KMS-11 (cell line): ENCODE measurements at regions not wholly inside any gene's neighbourhood (a gene's known extent, or its start where the extent isn't known, plus 50 kb on each side); places are given as distances from the start of the nearest gene placed in this dataset.

Experiments used
- H2AFZ ChIP-seq: fragments of 200-600 bp; sonication (generic); 2 replicates; pipeline ENCODE4 v1.6.1; 2016; ENCODE audit warnings: antibody characterized with exemption, mixed run types, low read depth
- H3K27ac ChIP-seq: fragments of 200-600 bp; sonication (generic); 2 replicates; pipeline ENCODE4 v1.6.1; 2016; ENCODE audit warnings: mild to moderate bottlenecking, mixed run types
- H3K27me3 ChIP-seq: fragments of 200-600 bp; sonication (generic); 2 replicates; pipeline ENCODE4 v1.6.1; 2017; ENCODE audit warnings: mild to moderate bottlenecking, low read depth, mixed run types, moderate library complexity; ENCODE audit not compliant: insufficient read depth
- H3K36me3 ChIP-seq: fragments of 200-600 bp; sonication (generic); 2 replicates; pipeline ENCODE4 v1.6.1; 2017; ENCODE audit warnings: mild to moderate bottlenecking, mixed run types; ENCODE audit not compliant: insufficient read depth
- H3K4me1 ChIP-seq: fragments of 200-600 bp; sonication (generic); 2 replicates; pipeline ENCODE4 v1.6.1; 2016; ENCODE audit warnings: mild to moderate bottlenecking, low read depth, mixed run types; ENCODE audit not compliant: poor library complexity, severe bottlenecking
- H3K4me2 ChIP-seq: fragments of 200-600 bp; sonication (generic); 2 replicates; pipeline ENCODE4 v1.7.0; 2016; ENCODE audit warnings: mild to moderate bottlenecking, mixed run types
- H3K4me3 ChIP-seq: fragments of 200-600 bp; sonication (generic); IDR thresholded peaks from 2 replicates; pipeline ENCODE4 v1.6.1; 2017; ENCODE audit warnings: low read depth, low read length, mixed read lengths; ENCODE audit not compliant: insufficient read depth
- H3K79me2 ChIP-seq: fragments of 200-600 bp; sonication (generic); 2 replicates; pipeline ENCODE4 v1.6.1; 2016; ENCODE audit warnings: low read depth, mixed run types; ENCODE audit not compliant: insufficient read depth
- H3K9ac ChIP-seq: fragments of 200-600 bp; sonication (generic); 2 replicates; pipeline ENCODE4 v1.6.1; 2016; ENCODE audit warnings: mild to moderate bottlenecking, mixed run types
- H4K20me1 ChIP-seq: fragments of 200-600 bp; sonication (generic); 2 replicates; pipeline ENCODE4 v1.6.1; 2016; ENCODE audit warnings: mild to moderate bottlenecking, mixed run types; ENCODE audit not compliant: insufficient read depth
- TF ChIP-seq, protein P1 (sequence below): fragments of 200-600 bp; sonication (generic); conservative IDR thresholded peaks from 2 replicates; pipeline ENCODE4 v1.6.1; 2017; ENCODE audit warnings: low read depth, mild to moderate bottlenecking, antibody characterized with exemption, low read length, moderate library complexity, mixed read lengths

DNA sequence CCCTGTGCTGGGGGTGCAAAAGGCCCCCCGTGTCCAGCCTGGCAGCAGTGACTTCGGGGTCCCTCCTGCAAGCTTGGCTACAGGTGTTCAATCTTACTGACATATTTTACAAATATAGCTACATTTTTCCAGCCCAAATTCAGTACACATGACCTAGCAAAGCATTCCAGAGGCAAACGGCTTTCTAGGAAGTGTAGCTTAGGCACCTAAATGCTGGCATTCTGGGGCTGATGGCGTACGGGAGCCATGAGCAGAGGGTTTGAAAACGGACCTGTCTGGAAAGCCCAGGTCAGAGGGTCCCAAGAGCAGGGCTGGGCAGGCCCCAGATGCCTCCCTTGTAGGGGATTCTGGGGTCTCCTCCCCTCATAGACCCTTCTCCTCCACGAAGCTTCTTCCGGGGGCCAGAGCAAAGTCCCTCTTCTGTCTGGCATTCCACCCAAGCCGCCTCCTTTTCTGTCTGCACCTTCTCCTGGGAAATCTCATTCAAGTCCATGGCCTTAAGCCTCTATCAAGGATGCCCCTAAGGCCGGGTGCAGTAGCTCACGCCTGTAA, 63.3 kb upstream of the ASAP2 start:
- Histone ChIP-seq H3K4me1 (peaks cover 4% of the 10 kb centered on the region), H3K79me2 (no peaks in the 10 kb centered on the region), H3K36me3 (no peaks in the 10 kb centered on the region), H3K4me2 (peak overlapping the region; percentile 61), H3K9ac (no peak overlapping the region; the same call in 1 of the 2 replicates), H4K20me1 (no peaks in the 10 kb centered on the region), H2AFZ (peak overlapping the region; percentile 51), H3K27ac (no peak overlapping the region), H3K4me3 (no peak overlapping the region), H3K27me3 (no peaks in the 10 kb centered on the region)
- TF ChIP-seq, protein P1, sequence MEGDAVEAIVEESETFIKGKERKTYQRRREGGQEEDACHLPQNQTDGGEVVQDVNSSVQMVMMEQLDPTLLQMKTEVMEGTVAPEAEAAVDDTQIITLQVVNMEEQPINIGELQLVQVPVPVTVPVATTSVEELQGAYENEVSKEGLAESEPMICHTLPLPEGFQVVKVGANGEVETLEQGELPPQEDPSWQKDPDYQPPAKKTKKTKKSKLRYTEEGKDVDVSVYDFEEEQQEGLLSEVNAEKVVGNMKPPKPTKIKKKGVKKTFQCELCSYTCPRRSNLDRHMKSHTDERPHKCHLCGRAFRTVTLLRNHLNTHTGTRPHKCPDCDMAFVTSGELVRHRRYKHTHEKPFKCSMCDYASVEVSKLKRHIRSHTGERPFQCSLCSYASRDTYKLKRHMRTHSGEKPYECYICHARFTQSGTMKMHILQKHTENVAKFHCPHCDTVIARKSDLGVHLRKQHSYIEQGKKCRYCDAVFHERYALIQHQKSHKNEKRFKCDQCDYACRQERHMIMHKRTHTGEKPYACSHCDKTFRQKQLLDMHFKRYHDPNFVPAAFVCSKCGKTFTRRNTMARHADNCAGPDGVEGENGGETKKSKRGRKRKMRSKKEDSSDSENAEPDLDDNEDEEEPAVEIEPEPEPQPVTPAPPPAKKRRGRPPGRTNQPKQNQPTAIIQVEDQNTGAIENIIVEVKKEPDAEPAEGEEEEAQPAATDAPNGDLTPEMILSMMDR, result no peak

DNA sequence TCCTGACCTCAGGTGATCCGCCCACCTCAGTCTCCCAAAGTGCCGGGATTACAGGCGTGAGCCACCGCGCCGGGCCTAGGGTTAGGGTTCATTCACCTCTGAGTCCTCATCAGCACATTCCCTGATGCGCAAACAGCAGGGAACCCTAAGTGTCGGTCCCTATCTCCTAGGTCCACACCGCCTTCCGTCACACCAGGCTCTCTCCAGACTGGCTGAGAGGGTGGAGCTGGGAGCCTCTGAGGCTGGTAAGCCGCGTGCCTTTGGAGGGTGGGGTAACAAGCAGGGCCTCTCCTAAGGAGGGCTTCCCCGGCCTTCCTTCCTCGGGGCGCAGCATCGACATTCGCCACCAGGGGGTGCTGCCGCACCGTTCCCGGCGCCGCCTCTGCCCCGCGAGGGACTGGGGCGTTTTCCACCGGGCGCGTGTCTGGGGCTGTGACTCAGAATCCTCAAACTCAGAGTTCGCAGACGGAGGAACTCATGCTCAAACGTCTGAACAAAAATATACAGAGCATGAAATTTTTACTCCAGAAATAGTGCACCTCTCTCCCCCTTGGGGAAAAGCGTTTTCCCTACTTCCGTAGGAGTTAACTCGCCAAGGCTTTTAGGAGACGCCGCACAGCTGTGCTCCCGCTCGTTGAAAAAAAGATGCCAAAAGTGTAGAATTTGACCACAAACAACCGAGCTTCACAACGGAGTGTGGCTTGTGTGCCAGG, 63.9 kb upstream of the ASAP2 start:
- H2AFZ ChIP-seq, result peak overlapping the region; percentile 51
- peak overlapping the region; percentile 61 for H3K4me2 ChIP-seq
- no peaks in the 10 kb centered on the region for H3K27me3 ChIP-seq
- H3K4me3 ChIP-seq, result no peak overlapping the region
- H3K27ac ChIP-seq, result no peak overlapping the region
- H3K79me2 ChIP-seq, result no peaks in the 10 kb centered on the region
- peaks cover 4% of the 10 kb centered on the region for H3K4me1 ChIP-seq
- H3K9ac ChIP-seq, result no peak overlapping the region; the same call in 1 of the 2 replicates
- no peaks in the 10 kb centered on the region for H4K20me1 ChIP-seq
- TF ChIP-seq, protein P1, result peak; percentile 95
- H3K36me3 ChIP-seq, result no peaks in the 10 kb centered on the region

DNA sequence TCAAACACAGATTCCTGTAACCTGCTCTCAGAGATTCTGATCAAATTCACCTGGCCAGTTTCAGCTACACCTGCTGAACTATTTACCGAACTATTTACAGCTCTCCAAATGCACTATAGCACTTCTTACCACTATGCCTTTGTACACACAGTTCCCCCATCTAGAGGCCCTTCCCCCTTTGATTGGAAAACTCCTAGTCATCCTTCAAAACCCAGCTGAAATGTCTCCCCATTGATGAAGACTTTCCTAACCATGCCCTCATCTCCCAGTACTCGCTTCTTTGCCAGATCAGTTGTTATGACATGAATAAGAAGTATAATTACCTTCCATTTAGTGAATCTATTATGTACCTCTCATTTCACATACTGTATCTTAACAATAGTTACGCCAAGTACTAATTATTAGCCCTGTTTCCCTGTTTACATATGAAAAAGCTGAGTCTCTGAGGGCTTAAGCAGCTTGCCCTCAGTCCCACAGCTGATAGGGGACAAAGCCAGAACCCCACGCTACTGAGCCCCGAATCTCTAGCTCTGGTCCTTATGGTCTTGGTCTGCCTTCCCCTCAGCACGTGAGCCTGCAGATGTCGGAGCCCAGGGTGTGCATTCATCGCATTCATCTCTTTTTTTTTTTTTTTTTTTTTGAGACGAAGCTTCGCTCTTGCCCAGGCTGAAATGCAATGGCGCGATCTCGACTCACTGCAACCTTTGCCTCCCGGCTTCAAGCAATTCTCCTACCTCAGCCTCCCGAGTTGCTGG, 64.7 kb upstream of the ASAP2 start:
- no peak overlapping the region for H3K27ac ChIP-seq
- H3K4me1 ChIP-seq, result peaks cover 4% of the 10 kb centered on the region
- no peaks in the 10 kb centered on the region for H3K27me3 ChIP-seq
- H3K4me3 ChIP-seq, result no peak overlapping the region
- H4K20me1 ChIP-seq, result no peaks in the 10 kb centered on the region
- no peaks in the 10 kb centered on the region for H3K79me2 ChIP-seq
- TF ChIP-seq, protein P1, result no peak
- H3K4me2 ChIP-seq, result no peak overlapping the region
- H3K36me3 ChIP-seq, result no peaks in the 10 kb centered on the region
- H2AFZ ChIP-seq, result no peak overlapping the region; the same call in 1 of the 2 replicates
- H3K9ac ChIP-seq, result no peak overlapping the region

DNA sequence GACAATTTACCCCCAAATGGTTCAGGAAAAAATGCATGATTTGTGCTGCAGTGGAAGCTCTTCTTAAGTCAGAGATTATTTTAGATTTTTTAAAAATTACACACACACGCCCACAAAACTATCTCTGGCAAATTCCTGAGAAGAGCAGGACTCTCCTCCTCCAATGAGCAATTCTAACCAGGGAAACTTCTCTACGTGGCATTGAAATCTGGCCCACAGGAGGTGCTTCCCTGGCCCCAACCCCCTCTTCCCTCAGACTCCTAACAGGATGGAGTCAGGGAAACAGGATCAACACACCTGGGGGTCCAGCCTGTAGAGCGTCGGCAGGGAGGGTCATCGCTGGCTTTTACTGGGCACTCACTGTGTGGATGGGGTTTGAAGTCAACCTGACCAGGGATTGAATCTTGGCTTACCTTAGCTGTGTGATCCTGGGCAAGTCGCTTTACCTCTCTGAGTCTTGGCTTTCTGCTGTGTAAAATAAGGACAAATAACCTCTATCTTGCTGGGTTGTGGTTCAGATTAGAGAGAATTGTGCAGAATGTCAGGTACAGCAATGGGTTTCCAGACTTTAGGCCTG, 65.4 kb upstream of the ASAP2 start:
- Histone ChIP-seq H3K4me3 (no peak overlapping the region), H3K4me2 (no peak overlapping the region), H3K27me3 (no peaks in the 10 kb centered on the region), H3K9ac (no peak overlapping the region), H3K79me2 (no peaks in the 10 kb centered on the region), H3K27ac (no peak overlapping the region), H4K20me1 (no peaks in the 10 kb centered on the region), H3K4me1 (peaks cover 4% of the 10 kb centered on the region), H3K36me3 (no peaks in the 10 kb centered on the region), H2AFZ (no peak overlapping the region; the same call in 1 of the 2 replicates)
- TF ChIP-seq, protein P1, result no peak
